ENCODE measurements at regions not wholly inside any gene's neighbourhood (a gene's known extent, or its start where the extent isn't known, plus 50 kb on each side); places are given as distances from the start of the nearest gene placed in this dataset.

DNA sequence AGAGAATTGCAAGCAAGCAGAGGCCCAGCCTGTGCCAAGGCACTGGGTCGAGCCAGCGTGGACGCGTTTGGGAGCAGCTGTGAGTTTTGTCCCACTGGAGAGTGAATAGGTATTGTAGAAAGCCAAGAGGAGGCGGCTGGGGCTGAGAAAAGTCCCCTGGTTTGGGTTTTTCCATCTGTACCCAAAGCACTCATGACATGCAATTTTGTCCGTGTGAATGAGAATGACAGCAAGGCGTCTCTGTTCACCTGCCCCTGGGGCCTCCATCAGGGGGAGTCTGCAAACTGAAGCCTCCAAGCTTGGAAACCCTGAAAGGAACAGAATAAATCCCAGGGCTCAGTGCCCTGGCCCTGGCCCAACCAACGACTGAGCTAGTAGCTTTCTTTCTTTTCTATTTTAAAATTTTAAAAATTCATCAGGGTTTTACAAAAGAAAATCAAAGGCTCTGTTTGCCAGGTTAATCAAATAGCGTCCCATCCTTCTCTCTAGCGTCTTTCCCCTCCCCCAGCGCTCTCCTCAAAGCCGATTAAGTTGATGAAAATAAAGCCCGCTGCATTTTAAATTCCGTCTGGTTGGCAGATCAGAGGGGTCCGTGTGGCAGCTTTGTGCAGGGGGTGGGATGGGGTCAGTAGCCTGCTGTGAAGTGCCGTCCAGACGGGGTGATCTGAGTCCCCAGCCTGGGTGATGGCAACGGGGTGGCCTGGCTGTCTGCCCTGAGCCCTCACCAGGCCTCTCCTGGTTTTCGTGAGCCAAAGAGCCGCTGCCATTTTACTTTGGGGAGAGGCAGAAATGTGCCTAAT, 171.0 kb downstream of the KATNIP start:
- ChIA-PET CTCF (interaction anchor here (1.0 to 6.1 kb wide), 7 partner anchors 10 to 172 kb away, joined by 3 to 25 read pairs (median 4); no protein-coding TSS in a partner anchor), POLR2A (interaction anchor here (0.6 kb wide), 1 partner anchor 56 kb away, joined by 3 read pairs; no protein-coding TSS in a partner anchor)
- peaks cover 23% of the 10 kb centered on the region for H3K4me1 Mint-ChIP-seq
- no peaks in the 10 kb centered on the region for H3K9me3 Mint-ChIP-seq
- peak overlapping the region; percentile 6; the same call in 1 of the 2 replicates for H3K27ac Mint-ChIP-seq
- H3K36me3 Mint-ChIP-seq, result peaks cover 8% of the 10 kb centered on the region
- H3K4me3 Mint-ChIP-seq, result no peak overlapping the region
- ATAC-seq (peak; percentile 57), DNase-seq (ENCODE audit: low spot score) (no peak)
- H3K27me3 Mint-ChIP-seq (ENCODE audit: low read depth), result no peaks in the 10 kb centered on the region
- TF ChIP-seq, protein P1, sequence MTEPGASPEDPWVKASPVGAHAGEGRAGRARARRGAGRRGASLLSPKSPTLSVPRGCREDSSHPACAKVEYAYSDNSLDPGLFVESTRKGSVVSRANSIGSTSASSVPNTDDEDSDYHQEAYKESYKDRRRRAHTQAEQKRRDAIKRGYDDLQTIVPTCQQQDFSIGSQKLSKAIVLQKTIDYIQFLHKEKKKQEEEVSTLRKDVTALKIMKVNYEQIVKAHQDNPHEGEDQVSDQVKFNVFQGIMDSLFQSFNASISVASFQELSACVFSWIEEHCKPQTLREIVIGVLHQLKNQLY (CRISPR knock-in tag; IDR thresholded peaks at IDR 0.05), result no peak
- no peak for TF ChIP-seq ZNF121 (CRISPR knock-in tag; IDR thresholded peaks at IDR 0.05)
- TF ChIP-seq RELA (CRISPR knock-in tag; IDR thresholded peaks at IDR 0.05; ENCODE audit: borderline replicate concordance), result no peak

DNA sequence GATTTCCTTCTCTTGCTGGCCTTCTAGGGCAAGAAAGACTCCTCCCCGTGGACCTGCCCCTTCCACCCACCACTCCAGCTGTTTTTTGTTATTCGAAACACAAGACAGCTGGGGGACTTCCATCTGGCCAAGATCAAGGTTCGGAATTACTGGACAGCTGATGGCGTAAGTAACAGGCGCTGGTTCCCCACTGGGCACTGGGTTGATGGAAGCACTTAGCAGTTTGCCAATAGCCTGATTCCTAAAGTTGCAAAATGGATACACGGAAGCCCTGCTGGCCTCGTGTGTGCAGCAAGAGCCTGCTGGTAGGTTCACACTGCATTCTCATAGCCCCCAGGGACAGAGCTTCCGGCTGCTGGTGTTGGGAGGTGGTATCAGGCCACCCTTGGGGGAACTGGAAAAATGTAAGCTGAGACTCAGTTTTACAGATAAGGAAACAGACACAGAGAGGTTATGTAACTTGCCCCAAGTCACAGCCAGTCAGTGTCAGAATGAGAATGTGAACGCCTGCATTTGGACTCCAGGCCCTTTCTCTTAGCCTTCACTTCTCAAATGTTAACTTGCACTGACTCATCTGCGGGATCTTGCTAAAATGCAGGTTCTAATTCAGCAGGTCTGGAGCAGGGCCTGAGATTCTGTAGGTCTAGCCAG, 171.7 kb downstream of the KATNIP start:
- ATAC-seq (no peak; the same call in 1 of the 2 replicates), DNase-seq (ENCODE audit: low spot score) (no peak)
- Mint-ChIP-seq H3K9me3 (peaks cover 7% of the 10 kb centered on the region; the same call in 1 of the 2 replicates), H3K27ac (no peak overlapping the region), H3K36me3 (peaks cover 16% of the 10 kb centered on the region), H3K4me3 (no peak overlapping the region), H3K4me1 (peaks cover 23% of the 10 kb centered on the region), H3K27me3 (ENCODE audit: low read depth) (no peaks in the 10 kb centered on the region)
- TF ChIP-seq, protein P2, sequence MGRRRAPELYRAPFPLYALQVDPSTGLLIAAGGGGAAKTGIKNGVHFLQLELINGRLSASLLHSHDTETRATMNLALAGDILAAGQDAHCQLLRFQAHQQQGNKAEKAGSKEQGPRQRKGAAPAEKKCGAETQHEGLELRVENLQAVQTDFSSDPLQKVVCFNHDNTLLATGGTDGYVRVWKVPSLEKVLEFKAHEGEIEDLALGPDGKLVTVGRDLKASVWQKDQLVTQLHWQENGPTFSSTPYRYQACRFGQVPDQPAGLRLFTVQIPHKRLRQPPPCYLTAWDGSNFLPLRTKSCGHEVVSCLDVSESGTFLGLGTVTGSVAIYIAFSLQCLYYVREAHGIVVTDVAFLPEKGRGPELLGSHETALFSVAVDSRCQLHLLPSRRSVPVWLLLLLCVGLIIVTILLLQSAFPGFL (CRISPR knock-in tag; IDR thresholded peaks at IDR 0.05; ENCODE audit: borderline replicate concordance), result no peak
- TF ChIP-seq, protein P3, sequence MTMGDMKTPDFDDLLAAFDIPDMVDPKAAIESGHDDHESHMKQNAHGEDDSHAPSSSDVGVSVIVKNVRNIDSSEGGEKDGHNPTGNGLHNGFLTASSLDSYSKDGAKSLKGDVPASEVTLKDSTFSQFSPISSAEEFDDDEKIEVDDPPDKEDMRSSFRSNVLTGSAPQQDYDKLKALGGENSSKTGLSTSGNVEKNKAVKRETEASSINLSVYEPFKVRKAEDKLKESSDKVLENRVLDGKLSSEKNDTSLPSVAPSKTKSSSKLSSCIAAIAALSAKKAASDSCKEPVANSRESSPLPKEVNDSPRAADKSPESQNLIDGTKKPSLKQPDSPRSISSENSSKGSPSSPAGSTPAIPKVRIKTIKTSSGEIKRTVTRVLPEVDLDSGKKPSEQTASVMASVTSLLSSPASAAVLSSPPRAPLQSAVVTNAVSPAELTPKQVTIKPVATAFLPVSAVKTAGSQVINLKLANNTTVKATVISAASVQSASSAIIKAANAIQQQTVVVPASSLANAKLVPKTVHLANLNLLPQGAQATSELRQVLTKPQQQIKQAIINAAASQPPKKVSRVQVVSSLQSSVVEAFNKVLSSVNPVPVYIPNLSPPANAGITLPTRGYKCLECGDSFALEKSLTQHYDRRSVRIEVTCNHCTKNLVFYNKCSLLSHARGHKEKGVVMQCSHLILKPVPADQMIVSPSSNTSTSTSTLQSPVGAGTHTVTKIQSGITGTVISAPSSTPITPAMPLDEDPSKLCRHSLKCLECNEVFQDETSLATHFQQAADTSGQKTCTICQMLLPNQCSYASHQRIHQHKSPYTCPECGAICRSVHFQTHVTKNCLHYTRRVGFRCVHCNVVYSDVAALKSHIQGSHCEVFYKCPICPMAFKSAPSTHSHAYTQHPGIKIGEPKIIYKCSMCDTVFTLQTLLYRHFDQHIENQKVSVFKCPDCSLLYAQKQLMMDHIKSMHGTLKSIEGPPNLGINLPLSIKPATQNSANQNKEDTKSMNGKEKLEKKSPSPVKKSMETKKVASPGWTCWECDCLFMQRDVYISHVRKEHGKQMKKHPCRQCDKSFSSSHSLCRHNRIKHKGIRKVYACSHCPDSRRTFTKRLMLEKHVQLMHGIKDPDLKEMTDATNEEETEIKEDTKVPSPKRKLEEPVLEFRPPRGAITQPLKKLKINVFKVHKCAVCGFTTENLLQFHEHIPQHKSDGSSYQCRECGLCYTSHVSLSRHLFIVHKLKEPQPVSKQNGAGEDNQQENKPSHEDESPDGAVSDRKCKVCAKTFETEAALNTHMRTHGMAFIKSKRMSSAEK (CRISPR knock-in tag; IDR thresholded peaks at IDR 0.05; ENCODE audit: borderline replicate concordance), result no peak
- TF ChIP-seq IRF2 (CRISPR knock-in tag; IDR thresholded peaks at IDR 0.05; ENCODE audit: borderline replicate concordance, low read depth) (no peak), GRHL2 (CRISPR knock-in tag; IDR thresholded peaks at IDR 0.05; ENCODE audit: insufficient replicate concordance, severe bottlenecking) (no peak), NFATC4 (CRISPR knock-in tag; IDR thresholded peaks at IDR 0.05) (no peak), NFYB (CRISPR knock-in tag; conservative IDR thresholded peaks at IDR 0.05; ENCODE audit: low read depth) (no peak), RELA (CRISPR knock-in tag; IDR thresholded peaks at IDR 0.05; ENCODE audit: borderline replicate concordance) (no peak), ZNF416 (CRISPR knock-in tag; IDR thresholded peaks at IDR 0.05) (no peak)
- TF ChIP-seq, protein P4, sequence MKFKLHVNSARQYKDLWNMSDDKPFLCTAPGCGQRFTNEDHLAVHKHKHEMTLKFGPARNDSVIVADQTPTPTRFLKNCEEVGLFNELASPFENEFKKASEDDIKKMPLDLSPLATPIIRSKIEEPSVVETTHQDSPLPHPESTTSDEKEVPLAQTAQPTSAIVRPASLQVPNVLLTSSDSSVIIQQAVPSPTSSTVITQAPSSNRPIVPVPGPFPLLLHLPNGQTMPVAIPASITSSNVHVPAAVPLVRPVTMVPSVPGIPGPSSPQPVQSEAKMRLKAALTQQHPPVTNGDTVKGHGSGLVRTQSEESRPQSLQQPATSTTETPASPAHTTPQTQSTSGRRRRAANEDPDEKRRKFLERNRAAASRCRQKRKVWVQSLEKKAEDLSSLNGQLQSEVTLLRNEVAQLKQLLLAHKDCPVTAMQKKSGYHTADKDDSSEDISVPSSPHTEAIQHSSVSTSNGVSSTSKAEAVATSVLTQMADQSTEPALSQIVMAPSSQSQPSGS (CRISPR knock-in tag; IDR thresholded peaks at IDR 0.05; ENCODE audit: borderline replicate concordance, low read depth), result no peak
- TF ChIP-seq, protein P5, sequence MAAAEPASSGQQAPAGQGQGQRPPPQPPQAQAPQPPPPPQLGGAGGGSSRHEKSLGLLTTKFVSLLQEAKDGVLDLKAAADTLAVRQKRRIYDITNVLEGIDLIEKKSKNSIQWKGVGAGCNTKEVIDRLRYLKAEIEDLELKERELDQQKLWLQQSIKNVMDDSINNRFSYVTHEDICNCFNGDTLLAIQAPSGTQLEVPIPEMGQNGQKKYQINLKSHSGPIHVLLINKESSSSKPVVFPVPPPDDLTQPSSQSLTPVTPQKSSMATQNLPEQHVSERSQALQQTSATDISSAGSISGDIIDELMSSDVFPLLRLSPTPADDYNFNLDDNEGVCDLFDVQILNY (CRISPR knock-in tag; IDR thresholded peaks at IDR 0.05), result no peak
- TF ChIP-seq, protein P6, sequence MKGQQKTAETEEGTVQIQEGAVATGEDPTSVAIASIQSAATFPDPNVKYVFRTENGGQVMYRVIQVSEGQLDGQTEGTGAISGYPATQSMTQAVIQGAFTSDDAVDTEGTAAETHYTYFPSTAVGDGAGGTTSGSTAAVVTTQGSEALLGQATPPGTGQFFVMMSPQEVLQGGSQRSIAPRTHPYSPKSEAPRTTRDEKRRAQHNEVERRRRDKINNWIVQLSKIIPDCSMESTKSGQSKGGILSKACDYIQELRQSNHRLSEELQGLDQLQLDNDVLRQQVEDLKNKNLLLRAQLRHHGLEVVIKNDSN (CRISPR knock-in tag; IDR thresholded peaks at IDR 0.05), result no peak
- TF ChIP-seq, protein P7, sequence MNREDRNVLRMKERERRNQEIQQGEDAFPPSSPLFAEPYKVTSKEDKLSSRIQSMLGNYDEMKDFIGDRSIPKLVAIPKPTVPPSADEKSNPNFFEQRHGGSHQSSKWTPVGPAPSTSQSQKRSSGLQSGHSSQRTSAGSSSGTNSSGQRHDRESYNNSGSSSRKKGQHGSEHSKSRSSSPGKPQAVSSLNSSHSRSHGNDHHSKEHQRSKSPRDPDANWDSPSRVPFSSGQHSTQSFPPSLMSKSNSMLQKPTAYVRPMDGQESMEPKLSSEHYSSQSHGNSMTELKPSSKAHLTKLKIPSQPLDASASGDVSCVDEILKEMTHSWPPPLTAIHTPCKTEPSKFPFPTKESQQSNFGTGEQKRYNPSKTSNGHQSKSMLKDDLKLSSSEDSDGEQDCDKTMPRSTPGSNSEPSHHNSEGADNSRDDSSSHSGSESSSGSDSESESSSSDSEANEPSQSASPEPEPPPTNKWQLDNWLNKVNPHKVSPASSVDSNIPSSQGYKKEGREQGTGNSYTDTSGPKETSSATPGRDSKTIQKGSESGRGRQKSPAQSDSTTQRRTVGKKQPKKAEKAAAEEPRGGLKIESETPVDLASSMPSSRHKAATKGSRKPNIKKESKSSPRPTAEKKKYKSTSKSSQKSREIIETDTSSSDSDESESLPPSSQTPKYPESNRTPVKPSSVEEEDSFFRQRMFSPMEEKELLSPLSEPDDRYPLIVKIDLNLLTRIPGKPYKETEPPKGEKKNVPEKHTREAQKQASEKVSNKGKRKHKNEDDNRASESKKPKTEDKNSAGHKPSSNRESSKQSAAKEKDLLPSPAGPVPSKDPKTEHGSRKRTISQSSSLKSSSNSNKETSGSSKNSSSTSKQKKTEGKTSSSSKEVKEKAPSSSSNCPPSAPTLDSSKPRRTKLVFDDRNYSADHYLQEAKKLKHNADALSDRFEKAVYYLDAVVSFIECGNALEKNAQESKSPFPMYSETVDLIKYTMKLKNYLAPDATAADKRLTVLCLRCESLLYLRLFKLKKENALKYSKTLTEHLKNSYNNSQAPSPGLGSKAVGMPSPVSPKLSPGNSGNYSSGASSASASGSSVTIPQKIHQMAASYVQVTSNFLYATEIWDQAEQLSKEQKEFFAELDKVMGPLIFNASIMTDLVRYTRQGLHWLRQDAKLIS (CRISPR knock-in tag; IDR thresholded peaks at IDR 0.05; ENCODE audit: borderline replicate concordance), result no peak
- TF ChIP-seq, protein P8, sequence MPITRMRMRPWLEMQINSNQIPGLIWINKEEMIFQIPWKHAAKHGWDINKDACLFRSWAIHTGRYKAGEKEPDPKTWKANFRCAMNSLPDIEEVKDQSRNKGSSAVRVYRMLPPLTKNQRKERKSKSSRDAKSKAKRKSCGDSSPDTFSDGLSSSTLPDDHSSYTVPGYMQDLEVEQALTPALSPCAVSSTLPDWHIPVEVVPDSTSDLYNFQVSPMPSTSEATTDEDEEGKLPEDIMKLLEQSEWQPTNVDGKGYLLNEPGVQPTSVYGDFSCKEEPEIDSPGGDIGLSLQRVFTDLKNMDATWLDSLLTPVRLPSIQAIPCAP (CRISPR knock-in tag; IDR thresholded peaks at IDR 0.05), result no peak
- ChIA-PET POLR2A (no interaction called here), CTCF (interaction anchor here (2.0 to 6.1 kb wide), 3 partner anchors 23 to 146 kb away, joined by 7 to 25 read pairs (median 7); no protein-coding TSS in a partner anchor)

Data from WTC11 (cell line).